GM23338 (cell line): ENCODE measurements at regions not wholly inside any gene's neighbourhood (a gene's known extent, or its start where the extent isn't known, plus 50 kb on each side); places are given as distances from the start of the nearest gene placed in this dataset.

ENCODE experiments used
- ATAC-seq: fragments of 200-7000 bp; cut with Tn5 transposase; 3 replicates; pipeline ENCODE4 v1.9.1; 2020
- DNase-seq: peaks from one replicate; pipeline ENCODE4 v3.0.0-alpha.2; 2015; ENCODE audit warnings: low spot score
- H2AFZ ChIP-seq: fragments of 200-600 bp; sonication (generic); 2 replicates; pipeline ENCODE4 v1.8.0; 2016; ENCODE audit warnings: antibody characterized with exemption, mild to moderate bottlenecking, moderate library complexity
- H3F3A ChIP-seq: fragments of 200-600 bp; sonication (generic); replicated peaks from 2 replicates; pipeline ENCODE4 v1.8.0; 2017; ENCODE audit warnings: antibody characterized with exemption, mixed run types, low read depth
- H3K27ac ChIP-seq: fragments of 200-600 bp; sonication (generic); 2 replicates; pipeline ENCODE4 v1.6.1; 2016; ENCODE audit warnings: low read depth
- H3K27me3 ChIP-seq: fragments of 200-600 bp; sonication (generic); 2 replicates; pipeline ENCODE4 v1.8.0; 2016; ENCODE audit warnings: mild to moderate bottlenecking, mixed run types, moderate library complexity; ENCODE audit not compliant: insufficient read depth
- H3K36me3 ChIP-seq: fragments of 200-600 bp; sonication (generic); 2 replicates; pipeline ENCODE4 v1.8.0; 2016; ENCODE audit warnings: mild to moderate bottlenecking; ENCODE audit not compliant: insufficient read depth
- H3K4me1 ChIP-seq: fragments of 200-600 bp; sonication (generic); 2 replicates; pipeline ENCODE4 v1.8.0; 2016; ENCODE audit warnings: mild to moderate bottlenecking, moderate library complexity; ENCODE audit not compliant: insufficient read depth
- H3K4me2 ChIP-seq: fragments of 200-600 bp; sonication (generic); 2 replicates; pipeline ENCODE4 v1.7.1; 2017; ENCODE audit warnings: mixed run types
- H3K4me3 ChIP-seq: fragments of 200-600 bp; sonication (generic); 2 replicates; pipeline ENCODE4 v1.6.1; 2016; ENCODE audit warnings: mixed run types
- H3K79me2 ChIP-seq: fragments of 200-600 bp; sonication (generic); replicated peaks from 2 replicates; pipeline ENCODE4 v1.8.0; 2017; ENCODE audit warnings: mild to moderate bottlenecking; ENCODE audit not compliant: insufficient read depth
- H3K9me2 ChIP-seq: fragments of 200-600 bp; sonication (generic); 2 replicates; pipeline ENCODE4 v1.8.0; 2017; ENCODE audit not compliant: insufficient read depth
- H4K20me1 ChIP-seq: fragments of 200-600 bp; sonication (generic); replicated peaks from 2 replicates; pipeline ENCODE4 v1.8.0; 2017; ENCODE audit warnings: mild to moderate bottlenecking; ENCODE audit not compliant: insufficient read depth
- H3K27ac Mint-ChIP-seq: 2 replicates; pipeline ENCODE4 v1.8.0; 2020; ENCODE audit warnings: inconsistent platforms, mild to moderate bottlenecking, moderate library complexity, mixed read lengths
- H3K27me3 Mint-ChIP-seq: 3 replicates; pipeline ENCODE4 v1.8.0; 2022; ENCODE audit warnings: low read depth, mild to moderate bottlenecking, moderate library complexity, mixed read lengths, inconsistent platforms; ENCODE audit not compliant: insufficient read depth, poor library complexity
- H3K36me3 Mint-ChIP-seq: 3 replicates; pipeline ENCODE4 v1.8.0; 2021; ENCODE audit warnings: low read depth, mild to moderate bottlenecking, inconsistent platforms, moderate library complexity, mixed read lengths
- H3K4me1 Mint-ChIP-seq: 3 replicates; pipeline ENCODE4 v1.8.0; 2020; ENCODE audit warnings: mild to moderate bottlenecking, inconsistent platforms, mixed read lengths
- H3K4me3 Mint-ChIP-seq: 3 replicates; pipeline ENCODE4 v1.8.0; 2021; ENCODE audit warnings: moderate library complexity, mild to moderate bottlenecking, inconsistent platforms, mixed read lengths
- H3K9me3 Mint-ChIP-seq: 3 replicates; pipeline ENCODE4 v1.8.0; 2020; ENCODE audit warnings: moderate library complexity, mild to moderate bottlenecking, inconsistent platforms, mixed read lengths
- CREB1 ChIP-seq: fragments of 250-450 bp; sonication (Bioruptor Pico); IDR thresholded peaks from 2 replicates; pipeline ENCODE4 v1.5.0; 2020; ENCODE audit warnings: low read depth, mild to moderate bottlenecking, moderate library complexity
- CTCF ChIP-seq, 2 experiments: fragments of 200-600 bp in 1 of 2; sonication (generic) in 1 of 2; conservative IDR thresholded peaks; 2 replicates each; pipeline versions ENCODE4 v1.5.1 to v1.6.1; 2016 to 2017; ENCODE audit warnings: antibody characterized with exemption in 2 of 2, low read depth in 2 of 2, mild to moderate bottlenecking in 2 of 2, moderate library complexity in 1 of 2
- ETS1 ChIP-seq: IDR thresholded peaks from 2 replicates; pipeline ENCODE4 v1.6.1; 2016; ENCODE audit warnings: antibody characterized with exemption
- JUNB ChIP-seq: IDR thresholded peaks from one replicate; pipeline ENCODE4 v1.6.1; 2016; ENCODE audit warnings: antibody characterized with exemption; ENCODE audit not compliant: unreplicated experiment
- NANOG ChIP-seq: IDR thresholded peaks from 2 replicates; pipeline ENCODE4 v1.6.1; 2016; ENCODE audit warnings: antibody characterized with exemption, borderline replicate concordance
- ZNF114 ChIP-seq: fragments of 250-450 bp; sonication (Bioruptor Pico); IDR thresholded peaks from 2 replicates; pipeline ENCODE4 v1.5.0; 2020; ENCODE audit warnings: mild to moderate bottlenecking, moderate library complexity

- Histone ChIP-seq H3K4me2 (no peak overlapping the region), H3K4me1 (no peaks in the 10 kb centered on the region), H3K9me2 (no peaks in the 10 kb centered on the region), H3K27me3 (no peaks in the 10 kb centered on the region), H3K27ac (no peak overlapping the region), H3K79me2 (no peaks in the 10 kb centered on the region), H2AFZ (no peak overlapping the region), H3K4me3 (no peak overlapping the region), H4K20me1 (no peaks in the 10 kb centered on the region), H3F3A (no peaks in the 10 kb centered on the region), H3K36me3 (no peaks in the 10 kb centered on the region)
- Mint-ChIP-seq H3K27me3 (peaks cover 2% of the 10 kb centered on the region), H3K27ac (no peak overlapping the region), H3K4me1 (no peaks in the 10 kb centered on the region), H3K4me3 (no peak overlapping the region), H3K9me3 (no peaks in the 10 kb centered on the region), H3K36me3 (no peaks in the 10 kb centered on the region; the same call in 2 of the 3 replicates)
- ATAC-seq (peak; percentile 69), DNase-seq (peak; percentile 49)
- no peak for TF ChIP-seq ETS1
- peak; percentile 37 to 64 for TF ChIP-seq CTCF (conservative IDR thresholded peaks at IDR 0.05; ENCODE audit: low read depth in 2 of 2)
Observed at GRCh38 chrX:98448524-98448923, 1564.8 kb downstream of the RPA4 start.

- Histone ChIP-seq H2AFZ (no peak overlapping the region), H3K27me3 (no peaks in the 10 kb centered on the region), H3F3A (no peaks in the 10 kb centered on the region), H3K36me3 (no peaks in the 10 kb centered on the region), H3K79me2 (no peaks in the 10 kb centered on the region), H4K20me1 (no peaks in the 10 kb centered on the region), H3K4me2 (no peak overlapping the region), H3K9me2 (no peaks in the 10 kb centered on the region), H3K4me3 (no peak overlapping the region), H3K27ac (no peak overlapping the region), H3K4me1 (no peaks in the 10 kb centered on the region)
- DNase-seq (peak; percentile 11), ATAC-seq (no peak)
- peaks cover 1% of the 10 kb centered on the region for H3K27me3 Mint-ChIP-seq
- no peak overlapping the region for H3K27ac Mint-ChIP-seq
- no peaks in the 10 kb centered on the region for H3K4me1 Mint-ChIP-seq
- H3K9me3 Mint-ChIP-seq = no peaks in the 10 kb centered on the region
- TF ChIP-seq CTCF (conservative IDR thresholded peaks at IDR 0.05; ENCODE audit: low read depth in 2 of 2) = peak; percentile 29 to 54; a peak in 3 of 4 replicates
- TF ChIP-seq CREB1 (CRISPR knock-in tag) = no peak
- H3K36me3 Mint-ChIP-seq = no peaks in the 10 kb centered on the region
- H3K4me3 Mint-ChIP-seq = no peak overlapping the region
Observed at GRCh38 chrX:98452456-98452855, 1568.7 kb downstream of the RPA4 start.

GRCh38 chrX:98459669-98460068, 1576.0 kb downstream of the RPA4 start:
- no peaks in the 10 kb centered on the region for H3K36me3 Mint-ChIP-seq
- H3K9me2 ChIP-seq = no peaks in the 10 kb centered on the region

More at GRCh38 chrX:98459669-98460068, 1576.0 kb downstream of the RPA4 start:
- Mint-ChIP-seq H3K4me3 (no peak overlapping the region), H3K27me3 (no peaks in the 10 kb centered on the region), H3K4me1 (no peaks in the 10 kb centered on the region), H3K27ac (no peak overlapping the region), H3K9me3 (no peaks in the 10 kb centered on the region)
- Histone ChIP-seq H2AFZ (no peak overlapping the region), H3K27me3 (no peaks in the 10 kb centered on the region), H3K36me3 (no peaks in the 10 kb centered on the region), H3K4me3 (no peak overlapping the region), H3K79me2 (no peaks in the 10 kb centered on the region), H3K4me2 (no peak overlapping the region), H3K4me1 (no peaks in the 10 kb centered on the region), H3F3A (no peaks in the 10 kb centered on the region), H3K27ac (no peak overlapping the region), H4K20me1 (no peaks in the 10 kb centered on the region)
- TF ChIP-seq JUNB = no peak
- TF ChIP-seq NANOG = no peak
- TF ChIP-seq CREB1 (CRISPR knock-in tag) = no peak
- no peak for TF ChIP-seq ZNF114 (CRISPR knock-in tag)
- no peak for TF ChIP-seq ETS1
- DNase-seq (no peak), ATAC-seq (no peak)
